ENCODE measurements at regions not wholly inside any gene's neighbourhood (a gene's known extent, or its start where the extent isn't known, plus 50 kb on each side); places are given as distances from the start of the nearest gene placed in this dataset.

DNA sequence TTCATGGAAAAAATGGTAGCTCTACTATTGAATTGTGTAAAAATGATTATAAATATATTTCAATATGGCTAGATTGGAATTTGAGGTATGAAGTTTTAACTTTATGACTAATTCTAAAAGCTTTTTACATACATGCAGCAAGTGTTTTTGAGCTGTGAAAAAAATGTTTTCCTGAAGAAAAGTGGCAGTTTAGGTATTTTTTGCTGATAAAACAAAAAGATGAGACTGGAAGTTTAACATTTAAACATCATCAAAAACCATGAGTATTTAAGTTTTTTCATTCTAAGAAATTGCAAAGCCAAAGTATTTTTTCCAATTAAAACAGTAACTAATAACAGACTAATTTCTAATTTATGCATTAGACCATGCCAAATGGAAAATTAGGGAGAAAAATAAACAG is 751.1 kb downstream of the FGF9 start:
- no peaks in the 10 kb centered on the region for H3K9me3 ChIP-seq
- no peaks in the 10 kb centered on the region for H3K27me3 ChIP-seq (ENCODE audit: insufficient read depth)
- ChIA-PET POLR2A (no interaction called here), CTCF (no interaction called here)
- H3K36me3 ChIP-seq (replicated peaks in 1 of 2; ENCODE audit: control insufficient read depth in 1 of 2, insufficient read depth in 2 of 2, low read length in 1 of 2): no peaks in the 10 kb centered on the region
- no peaks in the 10 kb centered on the region for H3K4me1 ChIP-seq (ENCODE audit: control insufficient read depth in 1 of 2, insufficient read depth in 2 of 2, low read depth in 1 of 2, low read length in 1 of 2)
- no peak overlapping the region for H3K4me2 ChIP-seq
- H3K4me3 ChIP-seq (ENCODE audit: low read depth in 2 of 2, low read length in 1 of 2): no peak overlapping the region
- H3F3A ChIP-seq (replicated peaks; ENCODE audit: insufficient read depth): no peaks in the 10 kb centered on the region
- H2AFZ ChIP-seq (ENCODE audit: low read depth): no peak overlapping the region
- TF ChIP-seq SMC3 (IDR thresholded peaks at IDR 0.05; ENCODE audit: low read depth, low read length): no peak
- no peak for TF ChIP-seq RXRA (IDR thresholded peaks at IDR 0.05; ENCODE audit: borderline replicate concordance, low read depth)
- no peak for TF ChIP-seq GATA2 (CRISPR knock-in tag; IDR thresholded peaks at IDR 0.05)
- no peak for TF ChIP-seq ELF1 (IDR thresholded peaks at IDR 0.05)
- H3K9ac ChIP-seq: no peak overlapping the region
- no peaks in the 10 kb centered on the region for H3K79me2 ChIP-seq (ENCODE audit: insufficient read depth)
- H3K9me2 ChIP-seq: no peaks in the 10 kb centered on the region
- no peak for DNase-seq
- H3K27ac ChIP-seq (ENCODE audit: low read depth in 2 of 2, low read length in 1 of 2): no peak overlapping the region
- H4K20me1 ChIP-seq (ENCODE audit: insufficient read depth): no peaks in the 10 kb centered on the region

DNA sequence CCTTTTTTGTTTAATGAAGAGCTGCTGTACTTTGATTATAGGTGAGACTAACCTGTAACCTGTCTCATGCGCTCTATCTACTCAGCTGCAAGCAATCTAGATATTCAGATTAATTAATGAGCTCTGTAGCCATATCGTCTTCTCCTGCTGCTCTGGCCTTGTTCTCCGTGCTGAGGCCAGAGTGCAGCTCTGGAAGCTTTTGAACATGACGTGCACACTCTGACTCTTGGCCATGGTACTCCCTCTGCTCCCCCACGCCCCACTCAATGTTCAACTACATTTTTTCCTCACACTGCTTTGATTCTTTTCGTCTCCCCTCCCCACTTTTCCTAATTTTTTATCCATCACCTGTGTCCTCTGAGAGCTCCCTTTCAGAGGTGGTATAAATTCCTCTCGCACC is 751.8 kb downstream of the FGF9 start:
- TF ChIP-seq FOXJ3 (CRISPR knock-in tag; IDR thresholded peaks at IDR 0.05) (no peak), RXRA (IDR thresholded peaks at IDR 0.05; ENCODE audit: borderline replicate concordance, low read depth) (no peak), EP300 (IDR thresholded peaks at IDR 0.05; ENCODE audit: borderline replicate concordance in 1 of 2, low read depth in 1 of 2, low read length in 1 of 2) (no peak), FOSL2 (IDR thresholded peaks at IDR 0.05; ENCODE audit: borderline replicate concordance, low read depth) (no peak), SIN3A (IDR thresholded peaks at IDR 0.05; ENCODE audit: borderline replicate concordance, low read depth, low read length) (no peak), FOXM1 (IDR thresholded peaks at IDR 0.05; ENCODE audit: low read depth) (no peak), SMC3 (IDR thresholded peaks at IDR 0.05; ENCODE audit: low read depth, low read length) (no peak), MXI1 (IDR thresholded peaks at IDR 0.05; ENCODE audit: low read depth, low read length) (no peak), MAX (IDR thresholded peaks at IDR 0.05; ENCODE audit: low read depth) (no peak), USF2 (IDR thresholded peaks at IDR 0.05; ENCODE audit: borderline replicate concordance, low read depth, low read length) (no peak), NRF1 (IDR thresholded peaks at IDR 0.05; ENCODE audit: low read depth, low read length) (no peak), IRF3 (IDR thresholded peaks at IDR 0.05; ENCODE audit: low read depth, low read length) (no peak)
- TF ChIP-seq, protein P1, sequence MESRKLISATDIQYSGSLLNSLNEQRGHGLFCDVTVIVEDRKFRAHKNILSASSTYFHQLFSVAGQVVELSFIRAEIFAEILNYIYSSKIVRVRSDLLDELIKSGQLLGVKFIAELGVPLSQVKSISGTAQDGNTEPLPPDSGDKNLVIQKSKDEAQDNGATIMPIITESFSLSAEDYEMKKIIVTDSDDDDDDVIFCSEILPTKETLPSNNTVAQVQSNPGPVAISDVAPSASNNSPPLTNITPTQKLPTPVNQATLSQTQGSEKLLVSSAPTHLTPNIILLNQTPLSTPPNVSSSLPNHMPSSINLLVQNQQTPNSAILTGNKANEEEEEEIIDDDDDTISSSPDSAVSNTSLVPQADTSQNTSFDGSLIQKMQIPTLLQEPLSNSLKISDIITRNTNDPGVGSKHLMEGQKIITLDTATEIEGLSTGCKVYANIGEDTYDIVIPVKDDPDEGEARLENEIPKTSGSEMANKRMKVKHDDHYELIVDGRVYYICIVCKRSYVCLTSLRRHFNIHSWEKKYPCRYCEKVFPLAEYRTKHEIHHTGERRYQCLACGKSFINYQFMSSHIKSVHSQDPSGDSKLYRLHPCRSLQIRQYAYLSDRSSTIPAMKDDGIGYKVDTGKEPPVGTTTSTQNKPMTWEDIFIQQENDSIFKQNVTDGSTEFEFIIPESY (IDR thresholded peaks at IDR 0.05; ENCODE audit: borderline replicate concordance, low read depth): no peak
- TF ChIP-seq, protein P2, sequence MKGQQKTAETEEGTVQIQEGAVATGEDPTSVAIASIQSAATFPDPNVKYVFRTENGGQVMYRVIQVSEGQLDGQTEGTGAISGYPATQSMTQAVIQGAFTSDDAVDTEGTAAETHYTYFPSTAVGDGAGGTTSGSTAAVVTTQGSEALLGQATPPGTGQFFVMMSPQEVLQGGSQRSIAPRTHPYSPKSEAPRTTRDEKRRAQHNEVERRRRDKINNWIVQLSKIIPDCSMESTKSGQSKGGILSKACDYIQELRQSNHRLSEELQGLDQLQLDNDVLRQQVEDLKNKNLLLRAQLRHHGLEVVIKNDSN (IDR thresholded peaks at IDR 0.05; ENCODE audit: borderline replicate concordance, low read depth): no peak
- TF ChIP-seq, protein P3, sequence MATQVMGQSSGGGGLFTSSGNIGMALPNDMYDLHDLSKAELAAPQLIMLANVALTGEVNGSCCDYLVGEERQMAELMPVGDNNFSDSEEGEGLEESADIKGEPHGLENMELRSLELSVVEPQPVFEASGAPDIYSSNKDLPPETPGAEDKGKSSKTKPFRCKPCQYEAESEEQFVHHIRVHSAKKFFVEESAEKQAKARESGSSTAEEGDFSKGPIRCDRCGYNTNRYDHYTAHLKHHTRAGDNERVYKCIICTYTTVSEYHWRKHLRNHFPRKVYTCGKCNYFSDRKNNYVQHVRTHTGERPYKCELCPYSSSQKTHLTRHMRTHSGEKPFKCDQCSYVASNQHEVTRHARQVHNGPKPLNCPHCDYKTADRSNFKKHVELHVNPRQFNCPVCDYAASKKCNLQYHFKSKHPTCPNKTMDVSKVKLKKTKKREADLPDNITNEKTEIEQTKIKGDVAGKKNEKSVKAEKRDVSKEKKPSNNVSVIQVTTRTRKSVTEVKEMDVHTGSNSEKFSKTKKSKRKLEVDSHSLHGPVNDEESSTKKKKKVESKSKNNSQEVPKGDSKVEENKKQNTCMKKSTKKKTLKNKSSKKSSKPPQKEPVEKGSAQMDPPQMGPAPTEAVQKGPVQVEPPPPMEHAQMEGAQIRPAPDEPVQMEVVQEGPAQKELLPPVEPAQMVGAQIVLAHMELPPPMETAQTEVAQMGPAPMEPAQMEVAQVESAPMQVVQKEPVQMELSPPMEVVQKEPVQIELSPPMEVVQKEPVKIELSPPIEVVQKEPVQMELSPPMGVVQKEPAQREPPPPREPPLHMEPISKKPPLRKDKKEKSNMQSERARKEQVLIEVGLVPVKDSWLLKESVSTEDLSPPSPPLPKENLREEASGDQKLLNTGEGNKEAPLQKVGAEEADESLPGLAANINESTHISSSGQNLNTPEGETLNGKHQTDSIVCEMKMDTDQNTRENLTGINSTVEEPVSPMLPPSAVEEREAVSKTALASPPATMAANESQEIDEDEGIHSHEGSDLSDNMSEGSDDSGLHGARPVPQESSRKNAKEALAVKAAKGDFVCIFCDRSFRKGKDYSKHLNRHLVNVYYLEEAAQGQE (IDR thresholded peaks at IDR 0.05; ENCODE audit: low read depth, low read length): no peak
- Histone ChIP-seq H3K4me2 (no peak overlapping the region), H3K9me2 (no peaks in the 10 kb centered on the region), H3K36me3 (replicated peaks in 1 of 2; ENCODE audit: control insufficient read depth in 1 of 2, insufficient read depth in 2 of 2, low read length in 1 of 2) (no peaks in the 10 kb centered on the region), H3K9ac (no peak overlapping the region), H3K4me1 (ENCODE audit: control insufficient read depth in 1 of 2, insufficient read depth in 2 of 2, low read depth in 1 of 2, low read length in 1 of 2) (no peaks in the 10 kb centered on the region), H3K27me3 (ENCODE audit: insufficient read depth) (no peaks in the 10 kb centered on the region), H2AFZ (ENCODE audit: low read depth) (no peak overlapping the region), H3F3A (replicated peaks; ENCODE audit: insufficient read depth) (no peaks in the 10 kb centered on the region), H3K27ac (ENCODE audit: low read depth in 2 of 2, low read length in 1 of 2) (no peak overlapping the region), H4K20me1 (ENCODE audit: insufficient read depth) (no peaks in the 10 kb centered on the region), H3K9me3 (no peaks in the 10 kb centered on the region), H3K79me2 (ENCODE audit: insufficient read depth) (no peaks in the 10 kb centered on the region), H3K4me3 (ENCODE audit: low read depth in 2 of 2, low read length in 1 of 2) (no peak overlapping the region)
- 4% methylated on average over 7 of the region's 7 CpGs for WGBS (ENCODE audit: low lambda C conversion rate)
- ChIA-PET CTCF (no interaction called here), POLR2A (no interaction called here)
- DNase-seq: no peak

Measured in SK-N-SH (cell line).